ENCODE measurements at regions not wholly inside any gene's neighbourhood (a gene's known extent, or its start where the extent isn't known, plus 50 kb on each side); places are given as distances from the start of the nearest gene placed in this dataset.
"Not testable (repeated sequence)": the region's sequence is repeated elsewhere in the genome, so short reads cannot be mapped to it uniquely, and the experiment has no call there.

DNA sequence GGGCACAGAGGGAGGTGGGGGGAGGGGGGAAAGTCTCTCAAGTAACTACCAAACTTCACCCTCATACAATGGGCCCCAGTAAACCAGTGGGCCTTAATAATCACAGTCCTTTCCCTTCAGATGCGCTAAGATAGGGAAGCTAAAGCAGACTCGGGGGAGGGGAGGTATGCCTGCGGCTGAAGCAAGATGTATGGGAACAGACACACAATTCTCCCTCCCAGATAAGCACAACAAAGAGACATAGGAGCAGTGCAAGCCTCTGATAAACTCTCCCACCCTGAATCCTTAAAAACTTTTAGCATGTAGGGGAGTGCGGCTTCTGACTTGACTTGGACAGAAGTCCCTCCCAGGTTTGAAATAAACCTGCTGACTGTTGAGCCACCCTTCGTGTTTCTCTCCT, 54.7 kb downstream of the PROP1 start:
- not testable (repeated sequence) for H3K4me3 ChIP-seq; H3K36me3 ChIP-seq (ENCODE audit: insufficient read depth, low read length); H3K27ac ChIP-seq; H3K9me3 ChIP-seq (ENCODE audit: low read depth, low read length); H3K9ac ChIP-seq (ENCODE audit: insufficient read length); DNase-seq (ENCODE audit: low read depth, low spot score)

GRCh38 chr5:177939246-177940171, 56.5 kb downstream of the PROP1 start:
- not testable (repeated sequence) for H3K36me3 ChIP-seq (ENCODE audit: insufficient read depth, low read length); DNase-seq (ENCODE audit: low read depth, low spot score); H3K9me3 ChIP-seq (ENCODE audit: low read depth, low read length); H3K9ac ChIP-seq (ENCODE audit: insufficient read length); H3K27ac ChIP-seq; H3K4me3 ChIP-seq

- not testable (repeated sequence) for H3K36me3 ChIP-seq (ENCODE audit: insufficient read depth, low read length); H3K9me3 ChIP-seq (ENCODE audit: low read depth, low read length); H3K4me3 ChIP-seq; H3K9ac ChIP-seq (ENCODE audit: insufficient read length); DNase-seq (ENCODE audit: low read depth, low spot score); H3K27ac ChIP-seq
Measured at GRCh38 chr5:177938767-177939166, 57.3 kb downstream of the PROP1 start.

- H3K27ac ChIP-seq; H3K4me3 ChIP-seq; H3K9me3 ChIP-seq (ENCODE audit: low read depth, low read length); H3K9ac ChIP-seq (ENCODE audit: insufficient read length); H3K36me3 ChIP-seq (ENCODE audit: insufficient read depth, low read length); DNase-seq (ENCODE audit: low read depth, low spot score): not testable (repeated sequence)
Measured at GRCh38 chr5:177934233-177934632, 61.8 kb downstream of the PROP1 start.

DNA sequence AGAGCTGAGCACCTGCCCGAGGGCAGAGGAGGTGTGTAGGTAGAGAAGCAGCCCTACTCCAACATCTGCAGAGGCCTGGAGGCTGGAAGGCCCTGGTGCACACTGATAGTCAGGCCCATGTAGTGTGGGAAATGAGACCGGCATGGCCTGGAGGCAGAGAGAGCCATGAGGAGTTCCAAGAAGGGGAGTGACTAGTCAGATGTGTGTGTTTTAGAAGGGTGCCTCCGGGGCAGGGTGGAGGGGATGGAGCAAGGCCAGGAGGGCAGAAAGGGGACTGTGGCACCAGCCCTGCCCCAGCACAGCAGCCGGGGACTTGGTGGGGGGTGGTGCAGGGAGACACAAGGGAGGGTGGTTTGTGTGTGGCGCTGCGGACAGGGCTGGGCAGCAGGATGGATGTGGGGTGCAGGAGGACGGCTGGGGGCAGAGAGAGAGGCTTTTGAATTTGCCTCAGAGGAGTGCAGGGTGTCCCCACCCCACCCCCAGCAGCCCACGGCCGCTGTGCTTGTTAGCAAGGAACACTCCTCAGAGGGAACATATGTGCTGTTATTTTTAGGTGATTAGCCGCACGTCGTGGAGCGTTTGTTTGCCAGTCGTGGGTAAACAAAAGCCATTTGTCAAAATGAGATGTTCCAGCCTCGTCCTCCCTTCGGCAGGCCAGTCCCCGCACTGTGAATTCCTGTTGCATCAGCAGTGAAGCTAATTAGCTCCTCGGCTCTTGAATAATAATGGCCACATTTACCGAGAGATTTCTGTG, 65.6 kb downstream of the PROP1 start:
- H3K27ac ChIP-seq; H3K9me3 ChIP-seq (ENCODE audit: low read depth, low read length); DNase-seq (ENCODE audit: low read depth, low spot score); H3K9ac ChIP-seq (ENCODE audit: insufficient read length); H3K4me3 ChIP-seq; H3K36me3 ChIP-seq (ENCODE audit: insufficient read depth, low read length): not testable (repeated sequence)

DNA sequence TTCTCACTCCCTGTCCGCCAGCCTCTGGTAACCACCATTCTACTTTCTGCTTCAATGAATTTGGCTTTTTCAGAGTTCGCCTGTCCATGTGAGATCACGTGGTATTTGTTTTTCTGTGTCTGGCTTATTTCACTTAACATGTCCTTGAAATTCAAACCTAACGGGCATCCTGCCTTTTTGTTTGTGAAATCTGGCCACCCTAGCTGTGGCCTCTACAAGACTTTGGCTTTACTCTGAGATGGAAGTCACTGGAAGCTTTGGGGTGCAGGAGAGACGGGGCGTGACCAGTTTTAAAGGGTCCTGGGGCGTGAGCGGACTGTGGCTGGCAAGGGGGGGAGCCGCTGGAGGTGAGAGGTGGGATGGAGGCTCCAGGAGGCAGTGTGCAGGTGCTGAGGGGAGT, 66.4 kb downstream of the PROP1 start:
- H3K9ac ChIP-seq (ENCODE audit: insufficient read length); H3K36me3 ChIP-seq (ENCODE audit: insufficient read depth, low read length); DNase-seq (ENCODE audit: low read depth, low spot score); H3K9me3 ChIP-seq (ENCODE audit: low read depth, low read length); H3K27ac ChIP-seq; H3K4me3 ChIP-seq: not testable (repeated sequence)

DNA sequence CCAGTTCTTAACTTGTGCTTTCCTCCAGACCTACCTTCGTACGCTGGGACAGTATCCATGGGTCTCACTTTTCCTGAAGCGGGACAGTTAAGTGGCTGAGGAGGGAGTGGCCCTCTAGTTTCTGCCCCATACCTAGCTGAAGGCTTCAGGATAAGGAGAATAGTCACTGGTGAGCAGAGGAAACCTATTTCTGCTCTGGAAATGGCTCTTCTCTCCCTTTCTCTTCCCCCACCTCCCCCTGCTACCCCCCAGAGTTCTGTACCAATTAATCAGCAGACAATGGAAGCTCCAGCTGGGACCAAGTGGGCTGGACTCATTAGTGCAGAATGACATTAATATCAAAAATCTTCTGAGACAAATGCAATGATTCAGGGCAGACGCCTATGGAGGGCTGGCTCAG, 68.5 kb downstream of the PROP1 start:
- not testable (repeated sequence) for H3K4me3 ChIP-seq; DNase-seq (ENCODE audit: low read depth, low spot score); H3K9me3 ChIP-seq (ENCODE audit: low read depth, low read length); H3K27ac ChIP-seq; H3K9ac ChIP-seq (ENCODE audit: insufficient read length); H3K36me3 ChIP-seq (ENCODE audit: insufficient read depth, low read length)

DNA sequence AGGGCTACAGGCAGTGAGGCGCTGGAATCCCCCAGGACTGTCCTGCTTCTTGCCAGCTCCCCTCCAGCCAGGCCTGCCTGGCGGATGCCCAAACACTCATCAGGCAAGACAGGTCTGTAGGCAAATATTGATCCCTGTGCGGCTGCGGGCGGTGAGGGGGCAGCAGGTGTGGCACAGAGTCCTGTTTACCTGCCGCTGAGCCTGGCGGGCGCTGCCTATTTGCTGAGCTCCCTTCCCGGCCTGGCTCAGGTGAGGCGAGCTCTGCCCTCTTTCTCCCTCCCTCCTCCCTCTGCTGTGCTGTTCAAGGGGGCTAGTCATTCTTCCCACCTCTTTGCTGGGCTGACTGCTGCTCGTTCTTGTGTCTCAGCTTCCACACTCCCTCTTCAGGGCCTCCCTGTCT, 71.5 kb downstream of the PROP1 start:
- H3K9me3 ChIP-seq (ENCODE audit: low read depth, low read length); H3K27ac ChIP-seq; H3K4me3 ChIP-seq; H3K9ac ChIP-seq (ENCODE audit: insufficient read length); DNase-seq (ENCODE audit: low read depth, low spot score); H3K36me3 ChIP-seq (ENCODE audit: insufficient read depth, low read length): not testable (repeated sequence)

DNA sequence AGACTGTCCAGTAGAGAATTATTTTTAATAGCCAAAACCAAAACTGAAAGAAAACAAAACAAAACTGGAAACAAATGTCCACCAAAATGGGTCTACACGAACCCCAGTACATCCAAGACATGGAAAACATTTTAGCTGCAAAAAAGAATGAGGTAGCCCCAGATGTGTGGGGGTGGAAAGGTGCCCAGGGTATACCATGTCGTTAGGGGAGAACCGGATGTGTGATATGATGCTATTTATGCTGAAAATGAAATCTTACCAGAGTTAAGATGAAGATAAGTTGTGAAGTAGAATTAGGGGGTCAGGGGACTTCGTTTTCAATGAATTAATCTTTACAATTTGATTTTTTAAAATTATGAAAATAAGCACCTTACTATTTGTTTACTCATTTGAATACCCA, 72.2 kb downstream of the PROP1 start:
- H3K36me3 ChIP-seq (ENCODE audit: insufficient read depth, low read length); DNase-seq (ENCODE audit: low read depth, low spot score); H3K9ac ChIP-seq (ENCODE audit: insufficient read length); H3K9me3 ChIP-seq (ENCODE audit: low read depth, low read length); H3K27ac ChIP-seq; H3K4me3 ChIP-seq: not testable (repeated sequence)

DNA sequence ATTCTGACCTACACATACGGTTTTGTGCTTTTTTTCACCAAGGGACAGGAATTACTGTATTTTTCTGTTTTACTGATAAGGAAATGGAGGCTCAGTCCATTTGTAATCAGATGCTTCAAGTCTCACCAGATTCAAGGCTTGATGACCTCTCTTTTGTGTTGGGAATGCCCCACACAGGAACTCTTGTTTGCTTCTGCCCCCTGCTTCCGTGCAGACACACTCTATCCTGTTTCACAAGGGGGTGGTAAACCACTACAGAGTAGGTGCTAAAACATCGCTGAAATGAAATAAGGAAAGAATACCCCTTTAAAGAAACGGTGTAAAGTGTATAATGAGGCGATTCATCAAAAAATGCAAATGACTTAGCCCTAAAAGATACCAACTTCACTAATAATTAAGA, 72.9 kb downstream of the PROP1 start:
- H3K27ac ChIP-seq; H3K36me3 ChIP-seq (ENCODE audit: insufficient read depth, low read length); DNase-seq (ENCODE audit: low read depth, low spot score); H3K9me3 ChIP-seq (ENCODE audit: low read depth, low read length); H3K4me3 ChIP-seq; H3K9ac ChIP-seq (ENCODE audit: insufficient read length): not testable (repeated sequence)

GRCh38 chr5:177909261-177909660, 86.8 kb downstream of the PROP1 start:
- not testable (repeated sequence) for DNase-seq (ENCODE audit: low read depth, low spot score); H3K9ac ChIP-seq (ENCODE audit: insufficient read length); H3K9me3 ChIP-seq (ENCODE audit: low read depth, low read length); H3K36me3 ChIP-seq (ENCODE audit: insufficient read depth, low read length); H3K27ac ChIP-seq; H3K4me3 ChIP-seq

- not testable (repeated sequence) for H3K27ac ChIP-seq; H3K9ac ChIP-seq (ENCODE audit: insufficient read length); H3K36me3 ChIP-seq (ENCODE audit: insufficient read depth, low read length); H3K9me3 ChIP-seq (ENCODE audit: low read depth, low read length); DNase-seq (ENCODE audit: low read depth, low spot score); H3K4me3 ChIP-seq
Measured at GRCh38 chr5:177902806-177903205, 93.2 kb downstream of the PROP1 start.

DNA sequence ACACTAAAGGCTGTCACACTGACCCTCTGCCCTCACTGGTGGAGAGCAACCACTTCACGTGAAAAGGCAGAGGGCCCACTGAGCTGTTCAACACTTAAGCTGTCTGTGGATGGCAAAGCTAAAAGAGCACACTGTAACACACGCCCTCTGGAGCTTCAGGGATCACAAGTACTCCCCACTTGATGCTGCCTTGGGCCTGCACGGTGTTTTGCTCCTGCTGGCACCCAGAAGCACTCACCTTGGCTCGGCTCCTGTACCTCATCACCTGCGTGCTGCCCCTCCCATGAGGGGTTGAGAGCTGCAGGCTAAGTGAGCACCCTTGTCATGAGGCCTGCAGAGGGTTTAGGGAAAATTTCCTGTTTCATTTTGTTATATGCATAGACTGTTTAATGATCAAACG, 96.0 kb downstream of the PROP1 start:
- H3K9me3 ChIP-seq (ENCODE audit: low read depth, low read length); H3K27ac ChIP-seq; H3K9ac ChIP-seq (ENCODE audit: insufficient read length); H3K36me3 ChIP-seq (ENCODE audit: insufficient read depth, low read length); DNase-seq (ENCODE audit: low read depth, low spot score); H3K4me3 ChIP-seq: not testable (repeated sequence)

DNA sequence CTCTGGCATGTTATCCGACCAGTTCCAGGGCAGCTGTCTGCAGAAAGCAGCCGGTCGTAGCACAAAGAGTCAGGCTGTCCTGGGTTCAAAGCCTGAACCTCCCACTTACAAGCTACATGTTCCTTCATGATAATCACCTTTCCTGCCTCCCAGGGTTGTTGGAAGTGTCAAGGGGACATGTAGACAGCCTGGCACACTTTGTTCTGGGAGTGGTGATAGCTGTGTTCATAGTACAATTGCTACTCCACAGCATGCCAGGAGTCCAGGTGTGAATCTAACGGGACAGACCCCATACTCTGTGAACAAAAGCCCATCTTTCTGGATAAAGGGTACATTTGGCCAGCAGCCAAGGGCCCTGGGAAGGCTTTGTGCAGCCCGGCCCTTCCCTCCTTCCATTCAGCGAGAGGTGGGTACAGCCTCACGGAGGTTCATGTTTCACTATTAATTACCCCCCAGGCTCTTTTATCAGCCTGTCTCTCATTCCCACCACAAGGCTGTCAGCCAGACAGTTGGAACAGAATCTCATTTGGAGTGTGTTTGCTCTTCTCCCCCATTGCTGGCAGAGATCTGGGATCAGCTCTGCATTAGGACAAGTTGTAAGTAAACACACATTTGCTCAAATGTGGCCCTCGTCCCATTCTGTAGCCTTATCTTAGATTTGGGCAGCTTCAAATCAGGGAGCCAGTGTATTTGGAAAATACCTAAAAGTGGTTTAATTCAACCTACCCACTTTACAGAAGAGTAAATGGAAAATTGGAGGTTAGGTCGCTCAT, 101.2 kb downstream of the PROP1 start:
- H3K4me3 ChIP-seq; H3K27ac ChIP-seq; H3K36me3 ChIP-seq (ENCODE audit: insufficient read depth, low read length); H3K9me3 ChIP-seq (ENCODE audit: low read depth, low read length); H3K9ac ChIP-seq (ENCODE audit: insufficient read length); DNase-seq (ENCODE audit: low read depth, low spot score): not testable (repeated sequence)

Measured in SK-N-MC (cell line).